Smooth muscle cell of the brain vasculature (primary cell): ENCODE measurements at regions not wholly inside any gene's neighbourhood (a gene's known extent, or its start where the extent isn't known, plus 50 kb on each side); places are given as distances from the start of the nearest gene placed in this dataset.

Source experiments
- DNase-seq: peaks from one replicate; pipeline ENCODE4 v3.0.0-alpha.2; 2012; ENCODE audit warnings: low read depth, low spot score

- DNase-seq: no peak
Measured at GRCh38 chr18:56127322-56128099, 510.9 kb downstream of the TXNL1 start.

GRCh38 chr18:56124186-56124585 lies 514.2 kb downstream of the TXNL1 start:
- DNase-seq: no peak

- DNase-seq: no peak
Measured at GRCh38 chr18:56121669-56122068, 516.7 kb downstream of the TXNL1 start.

- no peak for DNase-seq
Measured at GRCh38 chr18:56120782-56121181, 517.6 kb downstream of the TXNL1 start.

GRCh38 chr18:56119681-56120080 lies 518.7 kb downstream of the TXNL1 start:
- no peak for DNase-seq

- no peak for DNase-seq
Measured at GRCh38 chr18:56118422-56118821, 520.0 kb downstream of the TXNL1 start.

DNA sequence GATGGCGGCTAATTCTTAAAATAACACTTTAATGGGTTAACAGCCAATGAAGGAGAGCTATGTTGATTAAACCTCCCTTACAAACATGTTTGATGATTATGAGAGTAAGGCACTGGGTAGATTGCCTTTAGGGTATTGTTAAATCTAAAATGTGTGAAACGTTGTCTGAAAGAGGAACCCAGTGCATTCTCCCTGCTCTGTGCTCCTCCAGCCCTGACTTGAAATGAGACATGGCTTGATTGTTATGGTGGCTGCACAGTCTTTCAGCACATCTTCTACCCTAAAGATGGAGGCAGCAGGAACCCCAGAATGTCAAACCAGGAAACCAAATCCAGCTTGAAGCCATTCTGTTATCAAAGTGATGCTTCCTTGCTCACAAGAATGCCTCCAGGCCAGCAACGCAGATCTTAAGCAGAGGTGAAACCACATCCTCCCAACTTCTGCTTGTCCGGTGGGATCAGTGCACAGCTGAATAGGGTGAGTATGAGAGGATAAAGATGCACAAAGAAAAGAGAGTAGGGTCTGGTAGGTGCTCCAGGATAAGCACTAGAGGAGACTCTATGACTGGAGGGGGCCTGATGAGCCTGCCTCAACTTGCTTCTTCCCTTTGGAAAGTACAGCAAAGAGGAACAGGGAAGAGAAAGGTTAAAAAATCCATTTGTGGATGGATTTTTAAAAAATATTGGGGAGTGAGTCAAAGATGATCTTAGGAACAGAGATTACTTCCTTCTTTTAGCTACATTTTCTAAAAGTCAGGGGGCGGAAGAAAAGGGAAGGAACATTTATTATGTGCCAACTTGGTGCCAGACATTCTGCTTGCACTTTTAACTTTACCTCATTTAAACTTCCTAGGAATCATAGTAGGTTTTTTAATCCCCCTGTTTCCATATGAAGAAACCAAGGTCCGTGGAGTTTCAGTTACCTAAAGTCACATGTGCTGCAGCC lies 523.0 kb downstream of the TXNL1 start:
- DNase-seq: no peak

DNA sequence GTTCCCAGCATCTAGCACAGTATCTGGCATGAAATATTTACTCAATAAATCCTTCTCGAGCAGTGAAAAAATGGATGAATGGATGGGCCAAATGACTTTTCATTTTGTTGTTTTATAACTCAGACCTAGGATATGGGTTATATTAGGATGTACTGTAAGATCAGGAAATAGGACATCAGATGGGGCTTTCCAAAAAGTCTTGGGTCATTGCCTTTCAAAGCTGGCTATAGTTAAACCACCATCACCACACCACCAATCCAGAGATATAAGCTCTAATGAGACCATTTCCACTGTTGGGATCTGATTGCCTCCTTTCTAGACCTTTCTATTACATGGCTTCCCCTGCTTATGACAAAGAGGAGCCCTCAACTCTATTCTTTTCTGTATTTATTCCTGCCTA lies 525.0 kb upstream of the TCF4 start:
- DNase-seq: no peak

- DNase-seq: no peak
Measured at GRCh38 chr18:56112013-56112749, 524.2 kb upstream of the TCF4 start.

- DNase-seq: no peak
Measured at GRCh38 chr18:56109757-56110156, 521.8 kb upstream of the TCF4 start.

GRCh38 chr18:56108478-56109367 lies 520.7 kb upstream of the TCF4 start:
- DNase-seq: no peak

DNA sequence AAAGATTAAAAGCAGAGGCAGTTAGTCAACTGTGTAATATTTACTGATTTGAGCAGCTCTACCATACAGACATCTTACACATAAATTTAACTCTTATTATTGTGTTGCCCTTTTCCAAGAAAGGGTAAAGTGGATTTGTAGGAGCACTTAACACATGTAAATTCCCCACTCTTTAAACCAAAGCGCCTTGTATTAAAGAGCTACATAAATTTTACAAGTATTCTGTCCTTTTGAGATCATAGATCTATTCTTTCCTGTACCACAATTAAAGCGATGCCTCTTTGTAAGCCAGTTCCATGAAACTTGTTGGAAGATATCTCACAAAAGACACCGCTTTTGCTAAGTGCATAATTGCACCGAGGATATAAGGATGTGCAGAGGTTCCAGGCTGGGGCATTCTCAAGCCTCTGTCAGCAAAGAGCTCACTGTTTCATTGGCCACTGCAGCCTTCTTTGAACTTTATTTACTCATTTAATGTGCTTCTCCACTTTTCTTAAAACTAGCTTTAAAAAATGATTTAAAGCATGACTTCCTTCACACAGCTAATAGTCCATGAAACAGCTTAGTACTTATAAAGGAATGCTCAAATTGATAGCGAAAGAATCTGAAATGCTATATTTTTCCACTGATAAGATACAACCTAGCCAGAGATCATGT lies 520.0 kb upstream of the TCF4 start:
- DNase-seq: no peak

DNA sequence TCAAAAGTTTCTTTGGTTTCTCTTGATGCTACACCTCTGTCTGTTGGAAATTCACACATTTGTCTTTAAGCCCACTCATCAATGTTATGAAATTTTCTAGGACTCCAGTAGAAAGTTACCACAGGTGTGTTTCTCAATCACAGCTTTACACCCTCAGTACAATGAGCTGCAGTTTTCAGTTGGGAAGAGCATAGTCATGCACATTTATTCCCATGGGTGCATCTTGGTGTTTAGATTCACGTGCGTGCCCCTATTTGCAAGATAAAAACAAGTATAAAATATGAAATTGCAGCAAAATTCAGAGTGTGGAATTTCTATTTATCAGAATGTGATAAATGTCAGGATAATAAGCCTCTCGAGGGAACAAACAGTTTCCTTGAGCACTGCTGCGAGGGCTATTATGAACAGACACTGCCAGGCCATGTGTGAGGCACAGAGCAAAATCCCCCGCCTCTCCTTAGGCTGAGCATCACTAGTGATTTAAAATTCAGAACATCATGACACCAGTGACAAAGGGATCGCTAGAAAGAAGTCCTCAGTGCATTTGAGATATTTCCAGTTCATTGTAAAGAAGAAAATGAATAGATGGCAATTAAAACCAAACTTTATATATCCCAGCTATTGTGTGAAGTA lies 512.2 kb upstream of the TCF4 start:
- DNase-seq: no peak

- DNase-seq: no peak
Measured at GRCh38 chr18:56097621-56098020, 509.6 kb upstream of the TCF4 start.

GRCh38 chr18:56096861-56097260 lies 508.9 kb upstream of the TCF4 start:
- no peak for DNase-seq

DNA sequence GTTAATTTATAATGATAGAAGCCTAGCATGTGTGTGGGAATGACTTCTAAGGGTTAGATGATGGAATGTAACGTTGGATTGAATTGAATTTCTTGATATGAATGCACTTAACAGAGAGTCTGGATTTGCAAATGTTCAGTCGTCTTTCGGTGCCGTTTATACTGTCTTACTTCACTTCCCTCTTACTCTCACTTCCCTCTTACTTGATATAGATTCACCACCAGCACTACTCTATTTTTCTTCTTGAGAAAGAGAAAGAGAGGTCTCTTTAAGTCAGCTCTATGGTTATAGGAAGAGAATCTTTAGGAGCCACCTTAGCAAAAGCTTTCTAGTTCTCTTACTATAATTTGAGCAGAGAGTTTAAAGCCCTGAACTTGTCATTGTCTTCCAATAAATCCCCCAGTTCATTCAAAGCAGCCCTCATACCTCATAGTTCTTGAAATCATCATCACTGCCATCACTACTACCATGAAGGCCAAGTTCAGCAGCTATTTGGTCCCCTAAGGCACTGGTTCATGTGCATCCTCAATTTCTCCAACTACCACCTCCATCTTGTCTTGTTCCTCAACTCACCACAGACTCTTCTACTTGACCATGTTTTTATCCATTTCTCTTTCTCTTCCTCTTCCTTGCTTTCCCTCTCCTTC lies 501.7 kb upstream of the TCF4 start:
- no peak for DNase-seq

- no peak for DNase-seq
Measured at GRCh38 chr18:56086786-56087185, 498.8 kb upstream of the TCF4 start.

- no peak for DNase-seq
Measured at GRCh38 chr18:56086176-56086575, 498.2 kb upstream of the TCF4 start.

DNA sequence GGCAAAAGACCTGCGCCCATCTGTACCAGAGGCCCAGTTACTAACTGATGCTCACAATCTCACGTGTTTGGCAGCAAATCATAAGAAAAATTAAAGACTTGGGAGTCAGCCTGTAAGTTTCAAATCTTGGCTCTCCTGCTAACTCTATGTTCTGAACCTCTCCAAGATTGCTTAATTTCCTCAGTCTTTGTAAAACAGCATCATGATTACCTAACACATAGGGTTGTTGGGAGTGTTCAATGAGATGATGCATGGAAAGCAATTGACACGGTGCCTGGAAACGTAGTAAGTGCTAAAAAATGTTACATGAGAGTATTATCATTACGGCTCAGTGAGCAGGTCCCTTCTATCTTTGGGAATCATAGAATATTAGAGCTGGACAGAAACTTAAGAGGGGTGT lies 497.6 kb upstream of the TCF4 start:
- no peak for DNase-seq
